ENCODE measurements at regions not wholly inside any gene's neighbourhood (a gene's known extent, or its start where the extent isn't known, plus 50 kb on each side); places are given as distances from the start of the nearest gene placed in this dataset.

DNA sequence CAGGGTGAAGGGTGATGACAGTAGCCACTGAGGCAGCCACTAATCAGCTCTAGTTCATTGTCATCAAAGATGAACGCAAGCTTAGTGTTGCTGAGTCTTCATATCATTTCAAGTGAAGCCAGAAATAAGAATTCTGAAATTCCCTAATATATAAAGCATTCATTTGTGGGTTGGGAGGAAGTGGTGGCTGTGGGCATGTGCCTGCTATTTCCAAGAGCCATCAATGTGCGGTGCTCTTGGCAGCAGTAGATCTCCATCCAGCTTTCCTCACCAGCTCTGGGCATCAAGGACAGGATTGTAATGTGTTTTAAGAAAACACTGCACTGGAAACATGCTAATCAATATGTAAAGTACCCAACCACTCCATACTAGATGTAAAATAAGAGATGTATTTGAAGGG is 202.5 kb upstream of the AHR start:
- Histone ChIP-seq H4K20me1 (ENCODE audit: insufficient read depth, low read length) (no peaks in the 10 kb centered on the region), H3K36me3 (ENCODE audit: insufficient read depth, low read length) (no peaks in the 10 kb centered on the region), H3K9ac (ENCODE audit: low read length) (no peak overlapping the region), H3K4me3 (ENCODE audit: low read depth, low read length, poor library complexity, severe bottlenecking) (no peak overlapping the region), H3K9me3 (ENCODE audit: low read length) (no peaks in the 10 kb centered on the region), H3K9me2 (ENCODE audit: low read depth, low read length) (no peaks in the 10 kb centered on the region), H3K4me1 (ENCODE audit: insufficient read depth, low read length, severe bottlenecking) (no peaks in the 10 kb centered on the region), H3K4me2 (ENCODE audit: low read length) (no peak overlapping the region), H3F3A (ENCODE audit: insufficient read depth, low read length) (no peaks in the 10 kb centered on the region), H2AFZ (ENCODE audit: low read length) (no peak overlapping the region), H3K27me3 (ENCODE audit: insufficient read depth, low read length) (no peaks in the 10 kb centered on the region), H3K27ac (ENCODE audit: low read depth, low read length, poor library complexity, severe bottlenecking) (no peak overlapping the region), H3K79me2 (ENCODE audit: insufficient read depth, low read length) (no peaks in the 10 kb centered on the region)
- no peak for TF ChIP-seq EZH2 (IDR thresholded peaks at IDR 0.05; ENCODE audit: borderline replicate concordance, low read length)
- TF ChIP-seq, protein P1, sequence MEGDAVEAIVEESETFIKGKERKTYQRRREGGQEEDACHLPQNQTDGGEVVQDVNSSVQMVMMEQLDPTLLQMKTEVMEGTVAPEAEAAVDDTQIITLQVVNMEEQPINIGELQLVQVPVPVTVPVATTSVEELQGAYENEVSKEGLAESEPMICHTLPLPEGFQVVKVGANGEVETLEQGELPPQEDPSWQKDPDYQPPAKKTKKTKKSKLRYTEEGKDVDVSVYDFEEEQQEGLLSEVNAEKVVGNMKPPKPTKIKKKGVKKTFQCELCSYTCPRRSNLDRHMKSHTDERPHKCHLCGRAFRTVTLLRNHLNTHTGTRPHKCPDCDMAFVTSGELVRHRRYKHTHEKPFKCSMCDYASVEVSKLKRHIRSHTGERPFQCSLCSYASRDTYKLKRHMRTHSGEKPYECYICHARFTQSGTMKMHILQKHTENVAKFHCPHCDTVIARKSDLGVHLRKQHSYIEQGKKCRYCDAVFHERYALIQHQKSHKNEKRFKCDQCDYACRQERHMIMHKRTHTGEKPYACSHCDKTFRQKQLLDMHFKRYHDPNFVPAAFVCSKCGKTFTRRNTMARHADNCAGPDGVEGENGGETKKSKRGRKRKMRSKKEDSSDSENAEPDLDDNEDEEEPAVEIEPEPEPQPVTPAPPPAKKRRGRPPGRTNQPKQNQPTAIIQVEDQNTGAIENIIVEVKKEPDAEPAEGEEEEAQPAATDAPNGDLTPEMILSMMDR (IDR thresholded peaks at IDR 0.05; ENCODE audit: low read length) = no peak

DNA sequence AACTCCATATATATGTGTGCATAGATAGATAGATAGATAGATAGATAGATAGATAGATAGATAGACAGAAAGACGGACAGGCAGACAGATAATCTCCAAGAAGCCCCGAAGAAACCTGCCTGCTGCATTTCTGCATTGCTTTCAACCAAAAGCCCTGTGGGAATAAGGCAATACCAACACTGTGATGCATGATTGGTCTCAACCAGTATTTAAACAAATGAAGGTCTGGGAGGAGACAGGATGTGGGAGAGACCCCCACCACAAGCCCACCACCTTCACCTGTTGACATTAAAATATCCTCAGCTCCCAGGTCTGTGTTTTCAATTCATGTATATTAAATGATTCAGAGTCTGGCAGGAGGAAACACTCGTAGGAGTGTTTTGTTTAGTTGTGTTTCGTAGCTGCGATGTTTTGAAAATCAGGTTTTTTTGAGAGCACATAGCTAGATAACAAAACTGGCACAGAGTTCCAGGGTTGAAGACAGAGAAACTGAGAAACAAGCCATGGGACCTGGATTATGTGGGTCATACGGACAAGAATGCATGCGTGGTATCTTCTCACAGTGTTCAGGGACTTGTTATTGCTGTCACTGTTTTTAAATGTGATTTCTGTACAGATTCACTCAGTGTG is 200.7 kb upstream of the AHR start:
- no peaks in the 10 kb centered on the region; the same call in 1 of the 2 replicates for H3K27me3 ChIP-seq (ENCODE audit: insufficient read depth, low read length)
- H3K79me2 ChIP-seq (ENCODE audit: insufficient read depth, low read length) = no peaks in the 10 kb centered on the region
- H2AFZ ChIP-seq (ENCODE audit: low read length) = no peak overlapping the region
- H3K4me3 ChIP-seq (ENCODE audit: low read depth, low read length, poor library complexity, severe bottlenecking) = no peak overlapping the region
- no peak for TF ChIP-seq EZH2 (IDR thresholded peaks at IDR 0.05; ENCODE audit: borderline replicate concordance, low read length)
- TF ChIP-seq, protein P1 (IDR thresholded peaks at IDR 0.05; ENCODE audit: low read length) = no peak
- H3F3A ChIP-seq (ENCODE audit: insufficient read depth, low read length) = no peaks in the 10 kb centered on the region
- H3K9ac ChIP-seq (ENCODE audit: low read length) = no peak overlapping the region
- no peaks in the 10 kb centered on the region for H3K36me3 ChIP-seq (ENCODE audit: insufficient read depth, low read length)
- no peak overlapping the region for H3K4me2 ChIP-seq (ENCODE audit: low read length)
- H3K4me1 ChIP-seq (ENCODE audit: insufficient read depth, low read length, severe bottlenecking) = no peaks in the 10 kb centered on the region
- no peak overlapping the region for H3K27ac ChIP-seq (ENCODE audit: low read depth, low read length, poor library complexity, severe bottlenecking)
- no peaks in the 10 kb centered on the region for H4K20me1 ChIP-seq (ENCODE audit: insufficient read depth, low read length)
- H3K9me3 ChIP-seq (ENCODE audit: low read length) = no peaks in the 10 kb centered on the region
- no peaks in the 10 kb centered on the region for H3K9me2 ChIP-seq (ENCODE audit: low read depth, low read length)

DNA sequence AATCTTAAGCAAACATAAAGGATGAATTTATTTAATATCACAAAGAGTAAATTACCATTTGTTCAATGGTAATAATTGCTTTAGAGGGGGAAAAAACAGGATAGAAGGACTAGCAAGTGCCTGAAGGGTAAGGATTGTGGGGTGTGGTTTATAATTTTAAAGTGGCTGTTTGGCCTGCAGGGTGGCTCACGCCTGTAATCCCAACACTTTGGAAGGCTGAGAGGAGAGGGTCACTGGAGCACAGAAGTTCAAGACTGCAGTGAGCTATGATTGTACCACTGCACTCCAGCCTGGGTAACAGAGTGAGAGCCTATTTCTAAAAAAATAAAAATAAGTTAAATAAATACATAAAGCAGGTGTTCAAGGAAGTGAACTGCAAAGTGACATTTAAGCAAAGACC is 199.9 kb upstream of the AHR start:
- no peak for TF ChIP-seq EZH2 (IDR thresholded peaks at IDR 0.05; ENCODE audit: borderline replicate concordance, low read length)
- TF ChIP-seq, protein P1 (IDR thresholded peaks at IDR 0.05; ENCODE audit: low read length) = no peak
- no peak overlapping the region for H3K4me2 ChIP-seq (ENCODE audit: low read length)
- no peak overlapping the region for H2AFZ ChIP-seq (ENCODE audit: low read length)

More for the DNA sequence above, 199.9 kb upstream of the AHR start:
- no peaks in the 10 kb centered on the region; the same call in 1 of the 2 replicates for H3K27me3 ChIP-seq (ENCODE audit: insufficient read depth, low read length)
- H3K79me2 ChIP-seq (ENCODE audit: insufficient read depth, low read length) = no peaks in the 10 kb centered on the region
- no peak overlapping the region for H3K27ac ChIP-seq (ENCODE audit: low read depth, low read length, poor library complexity, severe bottlenecking)
- H3K4me3 ChIP-seq (ENCODE audit: low read depth, low read length, poor library complexity, severe bottlenecking) = no peak overlapping the region
- H4K20me1 ChIP-seq (ENCODE audit: insufficient read depth, low read length) = no peaks in the 10 kb centered on the region
- H3K36me3 ChIP-seq (ENCODE audit: insufficient read depth, low read length) = no peaks in the 10 kb centered on the region
- H3K4me1 ChIP-seq (ENCODE audit: insufficient read depth, low read length, severe bottlenecking) = no peaks in the 10 kb centered on the region
- H3K9me3 ChIP-seq (ENCODE audit: low read length) = no peaks in the 10 kb centered on the region
- H3K9me2 ChIP-seq (ENCODE audit: low read depth, low read length) = no peaks in the 10 kb centered on the region
- no peak overlapping the region for H3K9ac ChIP-seq (ENCODE audit: low read length)
- H3F3A ChIP-seq (ENCODE audit: insufficient read depth, low read length) = no peaks in the 10 kb centered on the region
